Peyer's patch (tissue), 4 donors: ENCODE measurements at regions not wholly inside any gene's neighbourhood (a gene's known extent, or its start where the extent isn't known, plus 50 kb on each side); places are given as distances from the start of the nearest gene placed in this dataset.

ENCODE experiments used
- CTCF ChIP-seq, 6 experiments: fragments of 450-650 bp in 4 of 6; fragments of 200-600 bp in 2 of 6; sonication (generic) in 1 of 6; IDR thresholded peaks; one replicate each; pipeline ENCODE4 v1.5.1; 2017 to 2019; ENCODE audit warnings: antibody characterized with exemption in 6 of 6, mild to moderate bottlenecking in 3 of 6, moderate library complexity in 1 of 6
- POLR2A ChIP-seq, 2 donors: fragments of 450-650 bp; IDR thresholded peaks; one replicate each; pipeline ENCODE4 v1.5.1; 2017; ENCODE audit warnings: antibody characterized with exemption in 2 of 2, mild to moderate bottlenecking in 2 of 2, moderate library complexity in 2 of 2

- TF ChIP-seq CTCF (IDR thresholded peaks at IDR 0.05): no peak
- TF ChIP-seq POLR2A (IDR thresholded peaks at IDR 0.05): no peak
These were observed 54.4 kb upstream of the SLCO4A1 start for GRCh38 chr20:62587757-62588402.
